Common myeloid progenitor, CD34-positive (primary cell): ENCODE measurements at regions not wholly inside any gene's neighbourhood (a gene's known extent, or its start where the extent isn't known, plus 50 kb on each side); places are given as distances from the start of the nearest gene placed in this dataset.
"Not testable (repeated sequence)": the region's sequence is repeated elsewhere in the genome, so short reads cannot be mapped to it uniquely, and the experiment has no call there.

Experiments used
- CTCF ChIA-PET: fragments of 350-600 bp; sonication (Branson Sonifier 250); formaldehyde crosslinking; loops from one replicate; lab custom pipeline; 2021; ENCODE audit warnings: antibody characterized with exemption; lab: Charles Lee
- POLR2A ChIA-PET: fragments of 350-600 bp; sonication (Branson Sonifier 250); formaldehyde crosslinking; loops from one replicate; lab custom pipeline; 2021; ENCODE audit warnings: antibody characterized with exemption; lab: Charles Lee
- DNase-seq, 3 donors: peaks; one replicate each; pipeline versions ENCODE4 v3.0.0 to v3.0.0-alpha.2; 2013
- H3K27ac ChIP-seq, 2 experiments: 1 replicate in 1 of 2; 2 replicates in 1 of 2; pipeline ENCODE4 v1.7.0; 2013; ENCODE audit warnings: inconsistent platforms in 2 of 2, low read length in 2 of 2, mild to moderate bottlenecking in 2 of 2, low read depth in 1 of 2, moderate library complexity in 1 of 2; ENCODE audit not compliant: severe bottlenecking in 2 of 2, insufficient read depth in 1 of 2, poor library complexity in 1 of 2
- H3K27me3 ChIP-seq, 5 experiments: replicated peaks in 2 of 5; 1 replicate in 3 of 5; 2 replicates in 2 of 5; pipeline versions ENCODE4 v1.6.1 to v1.7.0; 2013; ENCODE audit warnings: low read length in 4 of 5, mild to moderate bottlenecking in 2 of 5, moderate library complexity in 2 of 5, inconsistent platforms in 1 of 5; ENCODE audit not compliant: insufficient read depth in 5 of 5, control insufficient read depth in 4 of 5
- H3K36me3 ChIP-seq, 4 experiments: 1 replicate in 2 of 4; 2 replicates in 2 of 4; pipeline versions ENCODE4 v1.6.1 to v1.7.0; 2013; ENCODE audit warnings: low read length in 3 of 4, control low read depth in 1 of 4, mild to moderate bottlenecking in 1 of 4; ENCODE audit not compliant: control insufficient read depth in 4 of 4, insufficient read depth in 4 of 4
- H3K4me1 ChIP-seq, 4 experiments: 1 replicate in 3 of 4; 2 replicates in 1 of 4; pipeline versions ENCODE4 v1.6.1 to v1.7.1; 2013; ENCODE audit warnings: low read length in 3 of 4, mild to moderate bottlenecking in 3 of 4, control low read depth in 1 of 4, inconsistent platforms in 1 of 4, moderate library complexity in 1 of 4; ENCODE audit not compliant: control insufficient read depth in 4 of 4, insufficient read depth in 4 of 4; ENCODE audit errors: control extremely low read depth in 1 of 4
- H3K4me3 ChIP-seq, 7 experiments: 1 replicate in 4 of 7; 2 replicates in 3 of 7; pipeline versions ENCODE4 v1.5.1 to v1.7.0; 2013; ENCODE audit warnings: mild to moderate bottlenecking in 7 of 7, low read length in 6 of 7, moderate library complexity in 6 of 7, inconsistent platforms in 2 of 7, low read depth in 2 of 7, control low read depth in 1 of 7; ENCODE audit not compliant: insufficient read depth in 4 of 7, control insufficient read depth in 1 of 7; ENCODE audit errors: extremely low read depth in 1 of 7
- H3K9me3 ChIP-seq, 5 experiments: 1 replicate in 4 of 5; 2 replicates in 1 of 5; pipeline versions ENCODE4 v1.6.1 to v1.7.1; 2013; ENCODE audit warnings: low read length in 4 of 5, mild to moderate bottlenecking in 2 of 5, inconsistent platforms in 1 of 5, low read depth in 1 of 5, moderate library complexity in 1 of 5; ENCODE audit not compliant: control insufficient read depth in 4 of 5, insufficient read depth in 2 of 5; ENCODE audit errors: control extremely low read depth in 1 of 5
- WGBS: methylation state at CpG from one replicate; pipeline ENCODE4 v1.1.5; 2013; ENCODE audit not compliant: insufficient coverage; 5-methylcytosine and 5-hydroxymethylcytosine counted together

DNA sequence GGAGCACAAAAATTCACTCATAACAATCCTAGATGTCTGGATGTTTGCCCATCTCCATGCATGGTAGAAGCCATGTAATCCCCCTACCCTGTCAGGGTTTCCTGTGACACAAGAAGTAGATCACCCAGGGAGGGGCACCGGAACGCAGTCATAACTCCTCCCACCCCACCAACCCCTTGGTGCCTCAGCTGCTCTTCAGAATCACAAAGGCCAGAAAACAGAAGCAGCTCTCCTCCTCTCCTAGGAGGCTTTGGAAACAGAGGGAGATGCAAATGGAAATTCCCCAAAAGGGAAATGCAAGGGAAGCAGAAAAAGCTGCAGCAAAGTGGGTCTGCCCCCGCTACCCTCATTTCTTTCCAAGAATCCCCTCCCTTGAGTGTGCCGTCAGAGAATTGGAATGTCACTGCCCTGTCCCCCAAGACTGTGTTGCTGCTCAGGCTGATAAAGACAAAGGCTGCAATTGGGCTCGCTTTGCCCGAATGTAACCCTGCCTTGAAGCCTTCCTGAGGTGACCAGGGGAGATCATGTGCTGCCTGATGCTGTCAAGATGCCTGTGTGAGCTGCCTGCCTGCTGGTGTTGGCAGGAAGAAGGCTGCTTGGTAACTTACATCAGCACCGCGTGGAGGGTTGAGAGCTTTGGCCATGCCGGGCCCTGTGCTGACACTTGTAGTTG is 65.5 kb upstream of the ABCA1 start:
- CTCF ChIA-PET, result interaction anchor here (0.9 to 2.3 kb wide), 7 partner anchors 13 to 143 kb away, joined by 3 to 7 read pairs (median 3); no protein-coding TSS in a partner anchor
- Histone ChIP-seq H3K4me1 (peaks cover 16 to 42% (median 40%) of the 10 kb centered on the region in 4 experiments), H3K27ac (no peak overlapping the region), H3K9me3 (no peaks in the 10 kb centered on the region), H3K4me3 (no peak overlapping the region), H3K27me3 (no peaks in the 10 kb centered on the region), H3K36me3 (no peaks in the 10 kb centered on the region)
- POLR2A ChIA-PET, result interaction anchor here (1.2 to 1.5 kb wide), 2 partner anchors 13 to 71 kb away, joined by 4 to 5 read pairs; no protein-coding TSS in a partner anchor
- 15% methylated on average over 7 of the region's 9 CpGs for whole genome bisulfite sequencing
- DNase-seq, result peak in 2 of 3 donors; percentile 77 to 84

DNA sequence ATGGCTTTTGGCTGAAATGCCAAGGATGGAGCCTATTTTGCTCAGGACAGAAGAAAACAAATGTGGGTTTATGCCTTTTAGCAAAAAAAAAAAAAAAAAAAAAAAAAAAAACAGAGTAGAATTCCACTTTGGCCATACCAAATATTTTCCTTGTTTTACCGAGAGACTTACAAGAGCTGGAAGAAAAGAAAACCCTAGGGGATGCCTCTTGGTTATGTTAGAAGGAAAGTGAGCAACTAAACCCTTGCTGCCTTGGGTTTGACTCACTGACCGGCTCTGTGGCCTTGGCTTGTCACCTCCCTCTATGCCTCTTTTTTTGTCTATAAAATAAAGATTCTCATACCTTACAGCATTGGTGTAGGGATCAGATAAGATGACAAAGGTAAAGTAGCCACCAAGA is 69.6 kb upstream of the ABCA1 start:
- Histone ChIP-seq H3K27me3 (no peaks in the 10 kb centered on the region), H3K4me1 (peaks cover 4 to 17% (median 16%) of the 10 kb centered on the region in 4 experiments), H3K36me3 (no peaks in the 10 kb centered on the region), H3K4me3 (no peak overlapping the region), H3K27ac (no peak overlapping the region), H3K9me3 (no peaks in the 10 kb centered on the region)
- ChIA-PET POLR2A (no interaction called here), CTCF (interaction anchor here (1.0 to 2.9 kb wide), 2 partner anchors 9 to 130 kb away, joined by 3 to 8 read pairs; no protein-coding TSS in a partner anchor)
- WGBS, result no CpG with 5 or more reads among the region's 2 CpGs
- DNase-seq, result no peak

DNA sequence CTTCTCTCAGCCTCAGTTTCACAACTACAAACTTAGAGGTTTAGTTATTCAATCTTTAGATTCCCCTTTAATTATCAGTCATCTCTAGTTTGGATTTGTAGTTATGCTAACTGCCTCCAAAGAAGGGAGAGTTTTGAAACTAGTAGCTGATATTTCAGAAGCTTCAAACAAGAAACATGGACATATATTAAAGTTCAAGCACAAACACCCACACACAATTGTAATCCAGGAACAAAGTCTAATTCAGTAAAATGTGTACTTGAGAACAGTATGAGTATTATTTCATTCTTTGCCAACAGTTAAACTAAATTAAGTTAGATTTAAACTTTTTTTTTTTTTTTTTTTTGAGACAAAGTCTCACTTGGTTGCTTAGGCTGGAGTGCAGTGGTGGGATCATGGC is 71.2 kb upstream of the ABCA1 start:
- Histone ChIP-seq H3K4me3 (no peak overlapping the region), H3K27me3 (no peaks in the 10 kb centered on the region), H3K27ac (no peak overlapping the region), H3K36me3 (no peaks in the 10 kb centered on the region), H3K9me3 (no peaks in the 10 kb centered on the region), H3K4me1 (peaks cover 0 to 1% (median under 1%) of the 10 kb centered on the region in 4 experiments)
- ChIA-PET POLR2A (no interaction called here), CTCF (interaction anchor here (0.7 to 1.5 kb wide), 2 partner anchors 17 to 35 kb away, joined by 3 read pairs; no protein-coding TSS in a partner anchor)
- no peak for DNase-seq

DNA sequence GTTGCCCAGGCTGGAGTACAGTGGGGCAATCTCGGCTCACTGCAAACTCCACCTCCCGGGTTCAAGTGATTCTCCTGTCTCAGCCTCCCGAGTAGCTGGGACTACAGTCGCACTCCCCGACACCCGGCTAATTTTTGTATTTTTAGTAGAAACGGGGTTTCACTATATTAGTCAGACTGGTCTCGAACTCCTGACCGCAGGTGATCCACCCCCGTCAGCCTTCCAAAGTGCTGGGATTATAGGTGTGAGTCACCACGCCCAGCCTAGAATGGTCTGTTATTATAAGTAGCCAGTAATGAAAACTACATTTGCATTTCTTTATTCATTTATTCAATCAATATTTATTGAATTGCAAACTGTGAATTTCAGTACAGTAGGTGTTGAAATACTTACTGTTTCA is 72.6 kb upstream of the ABCA1 start:
- DNase-seq, H3K27me3 ChIP-seq, H3K4me3 ChIP-seq, POLR2A ChIA-PET, H3K27ac ChIP-seq, H3K36me3 ChIP-seq, CTCF ChIA-PET, H3K4me1 ChIP-seq, H3K9me3 ChIP-seq: not testable (repeated sequence)
- 87% methylated on average over 8 of the region's 11 CpGs for WGBS

DNA sequence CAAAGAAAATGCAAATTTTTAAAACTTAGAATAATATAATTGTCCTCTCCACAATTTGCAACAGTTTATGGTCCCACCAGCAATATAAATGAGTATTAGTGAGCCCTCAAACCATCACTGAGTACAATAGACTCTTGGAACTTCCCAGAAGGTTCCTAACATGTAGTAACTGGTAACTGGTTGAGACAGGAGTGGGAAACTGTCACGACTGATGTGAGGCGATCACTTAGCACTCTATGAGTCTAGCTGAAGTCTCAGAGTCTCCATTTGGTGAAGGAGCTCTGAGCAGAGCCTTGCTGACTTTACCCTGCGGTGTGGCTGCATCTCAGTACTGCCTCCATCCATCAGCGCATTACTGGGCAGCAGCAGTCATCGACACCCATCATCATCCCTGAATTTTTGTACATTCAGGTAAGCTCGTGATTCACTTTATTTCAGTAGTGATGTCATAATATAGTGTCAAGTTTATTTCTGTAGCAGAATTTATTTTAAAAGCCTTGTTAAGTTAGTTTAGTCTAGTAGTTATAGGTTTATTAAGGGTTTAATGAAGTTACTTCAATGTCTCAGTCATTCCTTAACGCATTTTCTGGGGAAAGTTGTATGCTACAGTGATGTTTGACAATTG is 76.6 kb upstream of the ABCA1 start:
- Histone ChIP-seq H3K4me3 (no peak overlapping the region), H3K27me3 (no peaks in the 10 kb centered on the region), H3K27ac (no peak overlapping the region), H3K4me1 (peaks cover 15 to 24% (median 19%) of the 10 kb centered on the region in 4 experiments), H3K9me3 (no peaks in the 10 kb centered on the region), H3K36me3 (no peaks in the 10 kb centered on the region)
- WGBS, result 97% methylated on average over 7 of the region's 7 CpGs
- DNase-seq, result no peak
- ChIA-PET POLR2A (no interaction called here), CTCF (interaction anchor here (0.9 to 1.8 kb wide), 4 partner anchors 11 to 155 kb away, joined by 3 to 4 read pairs (median 4); no protein-coding TSS in a partner anchor)

DNA sequence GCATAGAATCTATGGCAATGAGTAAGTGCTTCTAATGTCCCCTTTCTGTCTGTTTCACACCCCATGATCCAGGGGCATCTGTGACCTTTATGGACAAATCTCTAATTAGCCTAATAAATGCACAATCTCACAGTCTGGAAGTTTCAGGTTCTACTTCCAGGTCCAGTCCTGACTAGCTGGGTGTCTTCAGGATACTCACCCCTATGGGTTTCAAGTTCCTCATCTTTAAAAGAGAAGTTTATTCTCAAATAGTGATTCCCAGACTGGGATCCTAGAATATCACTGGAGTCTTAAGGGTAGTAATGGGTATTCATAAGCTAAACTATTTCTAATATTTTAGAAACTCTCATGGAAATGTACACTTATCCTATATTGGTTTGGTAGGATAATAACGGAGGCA is 77.2 kb upstream of the ABCA1 start:
- H3K9me3 ChIP-seq, result no peaks in the 10 kb centered on the region
- peaks cover 15 to 24% (median 19%) of the 10 kb centered on the region in 4 experiments for H3K4me1 ChIP-seq
- CTCF ChIA-PET, result interaction anchor here (0.9 to 1.8 kb wide), 4 partner anchors 11 to 154 kb away, joined by 3 to 4 read pairs (median 4); no protein-coding TSS in a partner anchor
- H3K4me3 ChIP-seq, result no peak overlapping the region
- no peaks in the 10 kb centered on the region for H3K27me3 ChIP-seq
- no CpG with 5 or more reads among the region's 1 CpG for WGBS
- no peak overlapping the region for H3K27ac ChIP-seq
- no peak for DNase-seq
- POLR2A ChIA-PET, result no interaction called here
- no peaks in the 10 kb centered on the region for H3K36me3 ChIP-seq

DNA sequence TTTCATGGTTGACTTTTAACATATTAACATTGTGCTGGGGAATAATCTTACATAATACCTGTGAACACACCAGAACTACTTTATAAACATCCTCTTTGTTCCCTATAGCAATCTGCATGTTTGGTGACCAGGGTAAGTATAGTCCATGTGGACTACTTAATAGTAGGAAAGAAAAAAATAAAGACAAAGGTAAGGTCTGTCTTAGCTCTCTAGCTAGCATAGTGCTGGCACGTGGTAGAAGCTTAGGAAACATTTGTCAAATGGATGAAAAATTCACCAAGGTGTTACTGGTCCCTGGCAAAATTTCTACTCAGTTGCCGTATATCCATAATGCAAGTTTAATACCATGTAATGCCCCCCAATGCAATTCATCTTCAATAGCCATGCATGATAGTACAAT is 78.6 kb upstream of the ABCA1 start:
- ChIA-PET POLR2A (interaction anchor here (1.2 to 1.6 kb wide), 2 partner anchors 13 to 57 kb away, joined by 4 read pairs; no protein-coding TSS in a partner anchor), CTCF (interaction anchor here (1.2 to 2.1 kb wide), 4 partner anchors 9 to 46 kb away, joined by 3 to 8 read pairs (median 7); no protein-coding TSS in a partner anchor)
- peaks cover 15 to 24% (median 19%) of the 10 kb centered on the region in 4 experiments for H3K4me1 ChIP-seq
- no peak overlapping the region for H3K4me3 ChIP-seq
- H3K27ac ChIP-seq, result no peak overlapping the region
- no peak for DNase-seq
- 0% methylated on average over 1 of the region's 2 CpGs for WGBS
- H3K9me3 ChIP-seq, result no peaks in the 10 kb centered on the region
- no peaks in the 10 kb centered on the region for H3K36me3 ChIP-seq
- no peaks in the 10 kb centered on the region for H3K27me3 ChIP-seq
